ENCODE measurements at regions not wholly inside any gene's neighbourhood (a gene's known extent, or its start where the extent isn't known, plus 50 kb on each side); places are given as distances from the start of the nearest gene placed in this dataset.

GRCh38 chr10:3931901-3932300, 146.9 kb upstream of the KLF6 start:
- WGBS, 2 donors, result 92% methylated on average over 7 of the region's 7 CpGs
- no peak overlapping the region for H3K27ac ChIP-seq
- H3K36me3 ChIP-seq, result no peaks in the 10 kb centered on the region
- H3K4me3 ChIP-seq, result no peak overlapping the region
- no peaks in the 10 kb centered on the region for H3K9me3 ChIP-seq
- H3K27me3 ChIP-seq, result no peaks in the 10 kb centered on the region
- DNase-seq, result no peak
- peaks cover 0 to 19% (median 12%) of the 10 kb centered on the region in 4 donors for H3K4me1 ChIP-seq
- TF ChIP-seq POLR2AphosphoS5 (IDR thresholded peaks at IDR 0.05) (no peak), POLR2A (IDR thresholded peaks at IDR 0.05) (no peak)
- intact Hi-C loops (cut with DNase I), result no loop called here

GRCh38 chr10:3931224-3931623, 146.2 kb upstream of the KLF6 start:
- no peak overlapping the region for H3K27ac ChIP-seq
- TF ChIP-seq POLR2A (IDR thresholded peaks at IDR 0.05) (no peak), EP300 (IDR thresholded peaks at IDR 0.05) (no peak), POLR2AphosphoS5 (IDR thresholded peaks at IDR 0.05) (no peak), CTCF (IDR thresholded peaks at IDR 0.05) (no peak)
- H3K9me3 ChIP-seq, result no peaks in the 10 kb centered on the region
- intact Hi-C loops (cut with DNase I), result no loop called here
- H3K27me3 ChIP-seq, result no peaks in the 10 kb centered on the region
- H3K36me3 ChIP-seq, result no peaks in the 10 kb centered on the region
- 94% methylated on average over 6 of the region's 6 CpGs for WGBS, 2 donors
- no peak for DNase-seq
- peaks cover 0 to 14% (median 8%) of the 10 kb centered on the region in 4 donors for H3K4me1 ChIP-seq
- H3K4me3 ChIP-seq, result no peak overlapping the region

GRCh38 chr10:3928569-3928968, 143.6 kb upstream of the KLF6 start:
- Histone ChIP-seq H3K9me3 (no peaks in the 10 kb centered on the region), H3K27me3 (no peaks in the 10 kb centered on the region), H3K4me1 (no peaks in the 10 kb centered on the region), H3K27ac (no peak overlapping the region), H3K36me3 (no peaks in the 10 kb centered on the region), H3K4me3 (no peak overlapping the region)
- TF ChIP-seq POLR2AphosphoS5 (IDR thresholded peaks at IDR 0.05) (no peak), POLR2A (IDR thresholded peaks at IDR 0.05) (no peak), EP300 (IDR thresholded peaks at IDR 0.05) (no peak), CTCF (IDR thresholded peaks at IDR 0.05) (no peak)
- intact Hi-C loops (cut with DNase I), result no loop called here
- 94 to 97% methylated on average over 2 of the region's 2 CpGs for WGBS, 2 donors
- DNase-seq, result no peak

- no peaks in the 10 kb centered on the region for H3K27me3 ChIP-seq
- no peak overlapping the region for H3K27ac ChIP-seq
- intact Hi-C loops (cut with DNase I), result no loop called here
- TF ChIP-seq POLR2A (IDR thresholded peaks at IDR 0.05), result no peak
- no peak for TF ChIP-seq CTCF (IDR thresholded peaks at IDR 0.05)
- no peak for TF ChIP-seq EP300 (IDR thresholded peaks at IDR 0.05)
- no peak for TF ChIP-seq POLR2AphosphoS5 (IDR thresholded peaks at IDR 0.05)
- H3K36me3 ChIP-seq, result no peaks in the 10 kb centered on the region
- no peak overlapping the region for H3K4me3 ChIP-seq
- WGBS, 2 donors, result 48 to 69% methylated on average over 3 of the region's 3 CpGs
- no peak for DNase-seq
- H3K4me1 ChIP-seq, result no peaks in the 10 kb centered on the region
- no peaks in the 10 kb centered on the region for H3K9me3 ChIP-seq
Observed at GRCh38 chr10:3928078-3928477, 143.1 kb upstream of the KLF6 start.

GRCh38 chr10:3926675-3927525, 141.9 kb upstream of the KLF6 start:
- Histone ChIP-seq H3K27me3 (no peaks in the 10 kb centered on the region), H3K27ac (no peak overlapping the region), H3K36me3 (no peaks in the 10 kb centered on the region), H3K4me1 (no peaks in the 10 kb centered on the region), H3K4me3 (no peak overlapping the region), H3K9me3 (no peaks in the 10 kb centered on the region)
- intact Hi-C loops (cut with DNase I), result no loop called here
- 41 to 65% methylated on average over 18 of the region's 18 CpGs for WGBS, 2 donors
- DNase-seq, result no peak
- TF ChIP-seq POLR2AphosphoS5 (IDR thresholded peaks at IDR 0.05) (no peak), EP300 (IDR thresholded peaks at IDR 0.05) (no peak), CTCF (IDR thresholded peaks at IDR 0.05) (no peak), POLR2A (IDR thresholded peaks at IDR 0.05) (no peak)

Data from sigmoid colon (tissue), 6 donors.